ENCODE measurements at regions not wholly inside any gene's neighbourhood (a gene's known extent, or its start where the extent isn't known, plus 50 kb on each side); places are given as distances from the start of the nearest gene placed in this dataset.

- Histone ChIP-seq H3K36me3 (replicated peaks; ENCODE audit: insufficient read depth, low read length) (no peaks in the 10 kb centered on the region), H3K4me1 (ENCODE audit: low read length) (no peaks in the 10 kb centered on the region), H3K79me2 (ENCODE audit: low read length) (no peaks in the 10 kb centered on the region), H3K4me2 (ENCODE audit: low read depth, low read length) (no peak overlapping the region), H4K20me1 (ENCODE audit: insufficient read depth, low read length) (no peaks in the 10 kb centered on the region), H3K9ac (ENCODE audit: low read length) (no peak overlapping the region), H3F3A (ENCODE audit: insufficient read depth, low read length) (no peaks in the 10 kb centered on the region), H3K9me2 (replicated peaks; ENCODE audit: insufficient read depth, low read length) (no peaks in the 10 kb centered on the region), H3K9me3 (replicated peaks; ENCODE audit: insufficient read depth, low read length) (no peaks in the 10 kb centered on the region), H3K27ac (ENCODE audit: low read length) (no peak overlapping the region), H3K4me3 (ENCODE audit: low read length) (no peak overlapping the region), H2AFZ (ENCODE audit: low read length) (no peak overlapping the region), H3K27me3 (replicated peaks; ENCODE audit: insufficient read depth, low read length) (no peaks in the 10 kb centered on the region)
- TF ChIP-seq EZH2phosphoT487 (IDR thresholded peaks at IDR 0.05; ENCODE audit: low read length) (no peak), CTCF (IDR thresholded peaks at IDR 0.05; ENCODE audit: low read length) (no peak), EZH2 (optimal IDR thresholded peaks at IDR 0.05; ENCODE audit: low read depth, low read length) (no peak)
- no peak for DNase-seq
Measured at GRCh38 chr10:89904755-89905154, 203.4 kb downstream of the KIF20B start.

GRCh38 chr10:89909752-89910151 is 208.4 kb downstream of the KIF20B start:
- no peak overlapping the region for H3K27ac ChIP-seq (ENCODE audit: low read length)
- H3K4me3 ChIP-seq (ENCODE audit: low read length), result no peak overlapping the region
- H3K9ac ChIP-seq (ENCODE audit: low read length), result no peak overlapping the region
- H2AFZ ChIP-seq (ENCODE audit: low read length), result no peak overlapping the region
- H3K9me2 ChIP-seq (replicated peaks; ENCODE audit: insufficient read depth, low read length), result no peaks in the 10 kb centered on the region
- no peaks in the 10 kb centered on the region for H3K27me3 ChIP-seq (replicated peaks; ENCODE audit: insufficient read depth, low read length)
- no peaks in the 10 kb centered on the region for H3K79me2 ChIP-seq (ENCODE audit: low read length)
- no peaks in the 10 kb centered on the region for H3K9me3 ChIP-seq (replicated peaks; ENCODE audit: insufficient read depth, low read length)
- no peaks in the 10 kb centered on the region for H4K20me1 ChIP-seq (ENCODE audit: insufficient read depth, low read length)
- no peaks in the 10 kb centered on the region for H3F3A ChIP-seq (ENCODE audit: insufficient read depth, low read length)
- no peaks in the 10 kb centered on the region for H3K36me3 ChIP-seq (replicated peaks; ENCODE audit: insufficient read depth, low read length)
- DNase-seq, result no peak
- no peaks in the 10 kb centered on the region for H3K4me1 ChIP-seq (ENCODE audit: low read length)
- no peak for TF ChIP-seq EZH2 (optimal IDR thresholded peaks at IDR 0.05; ENCODE audit: low read depth, low read length)
- no peak for TF ChIP-seq EZH2phosphoT487 (IDR thresholded peaks at IDR 0.05; ENCODE audit: low read length)
- no peak overlapping the region for H3K4me2 ChIP-seq (ENCODE audit: low read depth, low read length)

- Histone ChIP-seq H3K9me2 (replicated peaks; ENCODE audit: insufficient read depth, low read length) (no peaks in the 10 kb centered on the region), H3K27me3 (replicated peaks; ENCODE audit: insufficient read depth, low read length) (no peaks in the 10 kb centered on the region), H3F3A (ENCODE audit: insufficient read depth, low read length) (no peaks in the 10 kb centered on the region), H3K36me3 (replicated peaks; ENCODE audit: insufficient read depth, low read length) (no peaks in the 10 kb centered on the region), H3K4me1 (ENCODE audit: low read length) (no peaks in the 10 kb centered on the region), H4K20me1 (ENCODE audit: insufficient read depth, low read length) (no peaks in the 10 kb centered on the region), H3K9me3 (replicated peaks; ENCODE audit: insufficient read depth, low read length) (no peaks in the 10 kb centered on the region), H3K4me2 (ENCODE audit: low read depth, low read length) (no peak overlapping the region), H2AFZ (ENCODE audit: low read length) (no peak overlapping the region), H3K4me3 (ENCODE audit: low read length) (no peak overlapping the region), H3K27ac (ENCODE audit: low read length) (no peak overlapping the region), H3K9ac (ENCODE audit: low read length) (no peak overlapping the region), H3K79me2 (ENCODE audit: low read length) (no peaks in the 10 kb centered on the region)
- TF ChIP-seq CTCF (IDR thresholded peaks at IDR 0.05; ENCODE audit: low read length) (no peak), EZH2phosphoT487 (IDR thresholded peaks at IDR 0.05; ENCODE audit: low read length) (no peak), EZH2 (optimal IDR thresholded peaks at IDR 0.05; ENCODE audit: low read depth, low read length) (no peak)
- DNase-seq, result no peak
Measured at GRCh38 chr10:89915021-89915420, 213.6 kb downstream of the KIF20B start.

GRCh38 chr10:89915968-89916367 is 214.6 kb downstream of the KIF20B start:
- H3K27me3 ChIP-seq (replicated peaks; ENCODE audit: insufficient read depth, low read length), result no peaks in the 10 kb centered on the region
- no peak overlapping the region for H3K4me2 ChIP-seq (ENCODE audit: low read depth, low read length)
- H3K4me1 ChIP-seq (ENCODE audit: low read length), result no peaks in the 10 kb centered on the region
- H2AFZ ChIP-seq (ENCODE audit: low read length), result no peak overlapping the region
- DNase-seq, result no peak
- H4K20me1 ChIP-seq (ENCODE audit: insufficient read depth, low read length), result no peaks in the 10 kb centered on the region
- no peak overlapping the region for H3K9ac ChIP-seq (ENCODE audit: low read length)
- H3K27ac ChIP-seq (ENCODE audit: low read length), result no peak overlapping the region
- no peak for TF ChIP-seq EZH2phosphoT487 (IDR thresholded peaks at IDR 0.05; ENCODE audit: low read length)
- TF ChIP-seq CTCF (IDR thresholded peaks at IDR 0.05; ENCODE audit: low read length), result no peak
- no peak for TF ChIP-seq EZH2 (optimal IDR thresholded peaks at IDR 0.05; ENCODE audit: low read depth, low read length)
- H3K36me3 ChIP-seq (replicated peaks; ENCODE audit: insufficient read depth, low read length), result no peaks in the 10 kb centered on the region
- H3K9me3 ChIP-seq (replicated peaks; ENCODE audit: insufficient read depth, low read length), result no peaks in the 10 kb centered on the region
- no peak overlapping the region for H3K4me3 ChIP-seq (ENCODE audit: low read length)
- H3F3A ChIP-seq (ENCODE audit: insufficient read depth, low read length), result no peaks in the 10 kb centered on the region
- no peaks in the 10 kb centered on the region for H3K9me2 ChIP-seq (replicated peaks; ENCODE audit: insufficient read depth, low read length)
- H3K79me2 ChIP-seq (ENCODE audit: low read length), result no peaks in the 10 kb centered on the region

All from MM.1S (cell line).